ENCODE measurements at regions not wholly inside any gene's neighbourhood (a gene's known extent, or its start where the extent isn't known, plus 50 kb on each side); places are given as distances from the start of the nearest gene placed in this dataset.

- TF ChIP-seq CTCF (IDR thresholded peaks at IDR 0.05) (no peak), POLR2A (IDR thresholded peaks at IDR 0.05) (no peak)
Measured at GRCh38 chr12:69064734-69065443, 131.9 kb upstream of the CPM start.

Data from ovary (tissue), 3 donors.